Globus pallidus (tissue), 1 donor: ENCODE measurements at regions not wholly inside any gene's neighbourhood (a gene's known extent, or its start where the extent isn't known, plus 50 kb on each side); places are given as distances from the start of the nearest gene placed in this dataset.

Source experiments
- DNase-seq: peaks from one replicate; pipeline ENCODE4 v3.0.0-alpha.2; 2015; ENCODE audit warnings: low spot score

GRCh38 chr14:28482251-28483040, 284.1 kb upstream of the FOXG1 start:
- DNase-seq = peak; percentile 12

GRCh38 chr14:28483506-28483905, 283.1 kb upstream of the FOXG1 start:
- no peak for DNase-seq

- no peak for DNase-seq
Measured at GRCh38 chr14:28488684-28489083, 277.9 kb upstream of the FOXG1 start.

- no peak for DNase-seq
Measured at GRCh38 chr14:28493516-28493915, 273.1 kb upstream of the FOXG1 start.

- no peak for DNase-seq
Measured at GRCh38 chr14:28494196-28494595, 272.4 kb upstream of the FOXG1 start.

DNA sequence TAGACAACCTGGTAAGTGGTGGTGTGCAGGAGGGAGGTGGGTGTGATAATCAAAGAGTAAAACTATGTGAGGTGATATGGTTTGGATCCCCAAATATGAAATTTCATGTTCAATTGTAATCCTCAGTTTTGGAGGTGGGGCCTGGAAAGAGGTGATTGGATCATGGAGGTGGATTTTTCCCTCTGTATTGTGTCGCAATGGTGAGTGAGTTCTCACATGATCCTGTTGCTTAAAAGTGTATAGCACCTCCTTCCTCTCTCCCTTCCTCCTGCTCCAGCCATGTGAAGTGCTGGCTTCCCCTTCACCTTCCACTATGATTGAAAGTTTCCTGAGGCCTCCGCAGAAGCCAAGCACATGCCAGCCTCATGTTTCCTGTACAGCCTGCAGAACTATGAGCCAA, 270.2 kb upstream of the FOXG1 start:
- DNase-seq = no peak

DNA sequence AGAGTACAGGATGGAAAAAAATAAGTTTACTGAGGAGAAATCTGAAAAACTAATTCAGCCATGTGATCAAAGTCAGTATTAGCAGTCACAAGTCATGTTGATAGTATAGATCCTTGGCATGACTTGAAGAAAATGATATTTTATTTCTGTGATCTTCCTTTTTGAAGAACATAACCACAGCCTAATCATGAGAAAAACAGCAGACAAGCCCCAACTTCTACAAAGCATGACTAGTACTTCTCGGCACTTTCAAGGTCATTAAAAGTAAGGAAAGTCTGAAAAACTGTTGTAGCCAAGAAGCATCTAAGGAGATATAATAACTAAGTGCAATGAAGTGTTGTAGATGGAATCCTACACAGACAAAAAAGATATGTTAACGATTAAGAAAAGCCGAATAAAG, 264.1 kb upstream of the FOXG1 start:
- no peak for DNase-seq

DNA sequence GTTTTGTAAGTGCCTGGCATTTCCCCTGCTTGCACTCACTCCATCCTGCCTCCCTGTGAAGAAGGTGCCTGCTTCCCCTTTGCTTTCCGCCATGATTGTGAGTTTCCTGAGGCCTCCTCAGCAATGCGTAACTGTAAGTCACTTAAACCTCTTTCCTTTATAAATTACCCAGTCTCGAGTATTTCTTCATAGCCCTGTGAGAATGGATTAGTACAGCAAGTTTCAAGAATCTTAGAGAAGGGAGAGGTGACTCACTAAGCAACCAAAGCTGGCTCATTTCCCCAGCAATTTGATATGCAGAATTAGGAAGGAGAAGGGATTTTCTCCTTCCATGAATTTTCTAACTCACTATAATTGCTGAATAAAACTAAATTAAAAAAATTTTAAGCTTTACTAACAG, 251.0 kb upstream of the FOXG1 start:
- DNase-seq = no peak

DNA sequence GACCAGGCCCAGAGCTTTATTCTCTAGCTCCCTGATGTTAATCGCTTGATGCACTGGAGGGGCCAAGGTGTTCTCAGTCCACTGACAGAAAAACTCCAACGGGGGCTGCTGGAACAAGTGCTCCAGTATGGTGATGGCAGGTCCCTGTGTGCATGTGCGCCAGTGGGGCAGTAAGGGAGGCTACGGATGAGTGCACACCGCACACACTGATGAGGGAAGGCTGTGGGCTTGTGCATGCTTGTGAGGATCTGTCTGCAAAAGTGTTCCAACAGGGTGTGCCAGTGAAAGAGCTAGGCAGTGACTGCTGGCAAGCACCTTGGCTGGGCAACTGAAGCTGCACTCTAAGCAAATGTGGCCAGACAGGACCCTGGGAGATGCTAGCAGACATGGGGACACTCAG, 229.7 kb upstream of the FOXG1 start:
- DNase-seq = no peak

GRCh38 chr14:28542040-28542439, 224.5 kb upstream of the FOXG1 start:
- DNase-seq = no peak

DNA sequence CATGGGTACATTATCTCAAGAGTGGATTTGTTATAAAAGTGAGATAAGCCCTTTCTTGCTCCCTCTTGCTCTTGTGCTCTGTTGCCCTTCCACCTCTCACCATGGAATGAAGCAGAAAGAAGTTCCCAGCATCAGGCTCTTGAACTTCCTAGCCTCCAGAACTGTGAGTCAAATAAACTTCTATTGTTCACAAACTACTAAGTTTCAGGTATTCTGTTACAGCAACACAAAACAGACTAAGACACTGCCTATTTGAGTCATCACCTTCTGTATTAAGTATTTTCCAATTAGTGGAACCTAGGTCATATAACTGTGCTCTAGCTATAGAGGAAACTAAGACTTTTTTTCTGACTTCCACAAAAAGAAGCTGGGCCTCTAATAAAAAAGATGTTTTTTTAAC, 201.2 kb upstream of the FOXG1 start:
- no peak for DNase-seq

- no peak for DNase-seq
Measured at GRCh38 chr14:28570391-28570790, 196.2 kb upstream of the FOXG1 start.

- DNase-seq = no peak
Measured at GRCh38 chr14:28571636-28572035, 195.0 kb upstream of the FOXG1 start.

DNA sequence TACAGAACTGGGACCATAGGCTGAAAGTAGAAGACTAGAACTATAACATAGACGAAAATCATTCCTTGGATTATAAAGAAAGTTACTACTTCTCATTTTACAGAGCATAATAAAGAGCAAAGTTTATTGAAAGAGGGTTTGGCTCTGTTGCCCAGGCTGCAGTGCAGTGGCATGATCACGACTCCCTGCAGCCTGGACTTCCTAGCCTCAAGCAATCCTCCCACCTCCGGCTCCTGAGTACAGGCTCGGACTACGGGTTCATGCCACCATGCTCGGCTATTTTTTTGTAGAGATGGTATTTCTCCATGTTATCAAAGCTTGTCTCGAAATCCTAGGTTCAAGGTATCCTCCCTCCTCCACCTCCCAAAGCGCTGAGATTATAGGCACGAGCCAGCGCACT, 190.1 kb upstream of the FOXG1 start:
- DNase-seq = no peak

DNA sequence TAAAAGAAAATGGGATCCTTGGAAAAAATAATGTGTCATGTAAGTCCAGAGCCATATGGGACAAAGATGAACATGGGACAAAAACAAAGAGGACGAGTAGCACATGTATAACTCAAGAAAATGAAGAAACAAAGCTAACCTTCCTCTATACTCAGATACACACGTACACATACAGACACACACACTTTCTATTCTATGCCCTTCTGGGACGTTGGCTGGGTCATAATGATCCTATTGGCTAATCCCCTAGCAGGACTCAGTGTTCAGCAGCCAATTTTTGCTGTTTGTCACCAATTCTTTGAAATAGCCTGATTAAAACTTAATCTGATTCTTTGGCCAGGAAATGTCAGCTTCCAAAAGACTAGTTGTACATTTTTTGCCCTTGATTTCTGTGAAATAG, 189.4 kb upstream of the FOXG1 start:
- DNase-seq = no peak

DNA sequence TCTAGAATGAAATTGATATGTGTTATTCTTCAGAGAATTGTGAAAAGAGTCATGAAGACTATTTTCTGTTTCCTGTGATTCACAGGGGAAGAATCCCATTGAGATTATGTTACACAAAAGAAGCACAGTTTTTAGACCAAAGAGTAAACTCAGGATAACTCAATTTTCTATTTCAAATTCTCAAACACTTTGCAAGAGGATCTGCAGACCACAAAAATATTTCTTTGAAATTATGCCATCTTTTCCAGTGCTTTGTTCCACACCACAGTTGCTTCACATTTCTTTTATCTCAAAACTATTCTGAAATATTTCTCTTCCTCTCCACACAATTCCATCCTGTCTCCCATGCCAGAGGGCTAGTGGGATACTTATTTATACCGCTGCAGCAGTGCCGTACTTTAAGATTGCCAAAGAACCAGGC, 188.9 kb upstream of the FOXG1 start:
- DNase-seq = no peak

- no peak for DNase-seq
Measured at GRCh38 chr14:28584951-28585350, 181.6 kb upstream of the FOXG1 start.

DNA sequence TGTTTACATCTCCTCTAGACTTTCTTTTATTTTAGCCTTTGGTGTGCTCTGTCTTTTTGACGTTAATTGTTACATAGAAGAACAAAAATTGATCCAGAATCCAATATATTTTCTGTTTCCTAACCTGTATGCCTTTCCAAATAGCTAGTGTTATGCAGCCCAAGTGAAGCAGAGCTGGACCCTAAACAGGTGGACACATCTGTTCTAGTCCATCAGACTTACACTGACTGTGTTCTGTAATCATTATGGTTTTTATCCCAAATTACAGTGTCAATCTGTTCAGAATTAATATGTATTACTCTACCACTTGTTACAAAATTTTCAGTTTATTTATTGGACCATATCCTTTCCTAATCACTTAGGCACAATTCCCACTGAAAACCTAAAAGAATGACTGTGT, 176.8 kb upstream of the FOXG1 start:
- DNase-seq = no peak

- no peak for DNase-seq
Measured at GRCh38 chr14:28596391-28596790, 170.2 kb upstream of the FOXG1 start.

DNA sequence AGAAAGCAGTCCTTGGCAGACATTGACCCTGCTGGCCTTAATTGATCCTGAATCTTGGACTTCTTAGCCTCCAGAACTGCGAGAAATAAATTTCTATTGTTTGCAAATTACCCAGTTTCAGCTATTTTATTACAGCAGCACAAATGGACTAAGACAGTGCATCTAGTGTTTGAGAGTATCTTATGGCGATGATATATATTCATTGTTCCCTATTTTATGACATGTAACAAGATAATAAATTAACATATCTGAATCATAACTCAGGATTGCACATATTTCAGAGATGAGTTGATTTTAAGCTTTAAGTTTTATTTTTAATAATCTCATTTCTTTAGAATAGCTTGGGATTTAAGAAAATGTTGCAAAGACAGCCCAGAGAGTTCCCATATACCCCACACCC, 167.4 kb upstream of the FOXG1 start:
- DNase-seq = no peak

GRCh38 chr14:28599605-28600004, 167.0 kb upstream of the FOXG1 start:
- no peak for DNase-seq

GRCh38 chr14:28603606-28604005, 163.0 kb upstream of the FOXG1 start:
- no peak for DNase-seq

DNA sequence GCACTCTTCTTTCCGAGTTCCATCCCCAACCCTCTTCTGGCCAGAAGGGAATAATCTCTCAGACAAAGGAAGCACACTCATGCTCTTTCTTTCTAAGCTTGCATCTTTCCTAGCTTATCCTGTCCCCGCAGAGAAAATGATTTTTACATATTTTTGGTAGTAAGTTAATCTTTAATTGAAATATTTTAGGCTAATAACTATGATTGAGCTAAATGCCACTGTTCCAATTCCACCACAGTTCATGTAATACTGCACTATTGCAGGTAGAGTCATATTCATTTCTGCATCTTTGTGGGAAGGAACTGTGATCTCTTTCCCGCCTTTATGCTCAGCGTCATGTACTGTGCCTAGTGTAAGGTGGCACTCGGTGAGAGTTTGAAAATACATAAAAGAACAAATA, 158.9 kb upstream of the FOXG1 start:
- DNase-seq = no peak

- DNase-seq = peak; percentile 65
Measured at GRCh38 chr14:28608443-28608842, 158.1 kb upstream of the FOXG1 start.
